WTC11 (cell line): ENCODE measurements at regions not wholly inside any gene's neighbourhood (a gene's known extent, or its start where the extent isn't known, plus 50 kb on each side); places are given as distances from the start of the nearest gene placed in this dataset.

Experiments used
- CTCF ChIP-seq: fragments of 200-600 bp; IDR thresholded peaks from 2 replicates; pipeline ENCODE4 v1.8.0; 2022; ENCODE audit warnings: antibody characterized with exemption
- E2F4 ChIP-seq: sonication (generic); formaldehyde crosslinking; IDR thresholded peaks from 2 replicates; pipeline ENCODE4 v1.8.1; 2022; ENCODE audit warnings: low read depth, mild to moderate bottlenecking, moderate library complexity, missing genetic modification reagents, borderline replicate concordance
- NR3C1 ChIP-seq: sonication (generic); formaldehyde crosslinking; conservative IDR thresholded peaks from 2 replicates; pipeline ENCODE4 v1.8.1; 2023; ENCODE audit warnings: low read depth, mild to moderate bottlenecking, missing genetic modification reagents

- TF ChIP-seq E2F4 (CRISPR knock-in tag) (no peak), NR3C1 (no peak), CTCF (no peak)
Observed at GRCh38 chr12:131402781-131403396, 308.0 kb upstream of the SFSWAP start.
